Posterior vena cava (tissue), 2 donors: ENCODE measurements at regions not wholly inside any gene's neighbourhood (a gene's known extent, or its start where the extent isn't known, plus 50 kb on each side); places are given as distances from the start of the nearest gene placed in this dataset.
A peak's percentile ranks its signal among the peaks of the same experiment; 100 is the strongest.

Experiments
- DNase-seq: peaks from one replicate; pipeline ENCODE4 v3.0.0-alpha.2; 2020; ENCODE audit warnings: low spot score
- intact Hi-C, 2 donors: fragments of 100-400 bp; cut with DNase I; formaldehyde crosslinking; loops; one replicate each; pipeline versions ENCODE4 v1.14.1 to v1.14.2; 2022 to 2023
- donor health status: DM: yes; HTN: yes; CAD: no.
- donor health status: DM: yes; HTN: yes; CAD: no.

- no peak for DNase-seq
- intact Hi-C loops, result no loop called here
Observed at GRCh38 chr10:78784546-78784945, 284.2 kb upstream of the ZMIZ1 start.

- intact Hi-C loops, result no loop called here
- DNase-seq, result peak; percentile 52
Observed at GRCh38 chr10:78785066-78785465, 283.7 kb upstream of the ZMIZ1 start.

DNA sequence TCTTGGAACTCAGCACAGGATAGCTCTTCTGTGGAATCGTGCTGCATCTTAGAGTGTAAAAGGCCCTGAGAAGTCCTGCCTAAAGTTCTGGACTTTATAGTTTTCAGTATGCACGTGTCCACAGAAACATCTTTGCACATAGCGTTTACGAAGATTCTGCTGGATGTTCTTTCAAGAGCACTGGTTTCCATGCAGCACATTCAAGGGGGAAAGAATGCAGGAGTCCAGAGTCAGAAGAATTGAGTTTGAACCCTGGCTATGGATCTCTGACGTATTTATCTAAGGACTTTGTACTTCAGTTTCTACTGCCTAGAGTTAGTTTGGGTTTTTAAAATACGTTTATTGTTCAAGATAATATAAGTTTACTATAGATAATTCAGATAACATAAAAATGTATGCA lies 282.8 kb upstream of the ZMIZ1 start:
- intact Hi-C loops, result no loop called here
- no peak for DNase-seq

GRCh38 chr10:78787125-78787524 lies 281.6 kb upstream of the ZMIZ1 start:
- intact Hi-C loops, result no loop called here
- DNase-seq, result no peak

DNA sequence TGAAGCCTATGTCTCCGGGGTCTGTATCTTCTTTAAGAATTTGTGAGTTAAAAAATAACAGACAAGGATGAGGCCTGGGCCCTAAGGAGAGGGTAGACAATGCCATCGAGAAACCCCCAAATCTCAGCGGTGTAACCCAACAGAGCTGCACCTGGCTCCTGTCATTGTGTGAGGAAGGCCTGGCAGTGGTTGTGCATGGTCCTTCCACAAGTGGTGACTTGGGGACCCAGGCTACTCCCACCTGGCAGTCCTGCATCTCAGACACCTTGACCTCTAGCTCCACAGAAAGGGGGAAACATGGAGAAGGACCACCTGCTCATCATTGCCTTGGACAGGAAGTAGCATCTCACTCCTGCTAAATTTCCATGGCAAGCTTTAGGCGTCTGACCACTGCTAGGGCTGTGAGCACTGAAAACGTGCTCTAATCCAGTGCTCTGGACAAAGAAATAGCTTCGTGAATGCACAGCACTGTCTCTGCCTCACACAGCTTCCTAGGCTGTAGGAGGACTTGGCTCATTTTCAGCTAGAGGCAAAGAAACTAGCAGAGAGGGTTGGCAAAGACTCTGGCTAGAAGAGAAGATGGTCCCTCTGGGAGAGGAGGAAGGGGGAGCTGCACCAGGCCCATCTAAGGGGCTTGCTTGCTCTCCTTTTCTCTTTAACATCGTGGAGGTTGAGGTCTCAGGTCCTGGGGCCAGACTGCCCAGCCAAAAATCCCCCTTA lies 273.9 kb upstream of the ZMIZ1 start:
- intact Hi-C loops, result no loop called here
- peak; percentile 11 for DNase-seq

- intact Hi-C loops, result no loop called here
- no peak for DNase-seq
Observed at GRCh38 chr10:78798976-78799730, 269.6 kb upstream of the ZMIZ1 start.

- intact Hi-C loops, result no loop called here
- no peak for DNase-seq
Observed at GRCh38 chr10:78800006-78800405, 268.8 kb upstream of the ZMIZ1 start.

GRCh38 chr10:78800535-78801320 lies 268.0 kb upstream of the ZMIZ1 start:
- no peak for DNase-seq
- intact Hi-C loops, result no loop called here

- intact Hi-C loops, result no loop called here
- DNase-seq, result no peak
Observed at GRCh38 chr10:78802431-78802830, 266.3 kb upstream of the ZMIZ1 start.

DNA sequence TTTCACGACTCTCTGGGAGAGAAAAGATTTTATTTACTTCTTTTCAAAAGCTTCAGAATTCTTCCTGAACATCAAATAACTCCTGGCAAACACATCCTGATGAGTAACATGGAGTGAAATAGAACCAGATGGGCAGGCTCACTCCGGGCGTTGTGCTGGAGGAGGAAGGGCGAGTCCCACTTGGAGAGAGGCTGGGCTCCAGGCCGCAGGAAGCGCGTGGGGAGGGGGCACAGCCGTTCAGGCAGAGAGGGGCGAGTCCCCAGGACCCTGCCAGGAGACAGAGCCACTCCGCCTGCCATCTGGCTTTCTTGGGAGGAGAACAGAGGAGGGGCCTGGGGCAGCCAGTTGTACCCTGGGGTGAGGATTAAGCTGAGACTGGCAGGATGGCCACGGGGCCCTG lies 265.9 kb upstream of the ZMIZ1 start:
- intact Hi-C loops, result no loop called here
- DNase-seq, result peak; percentile 91

DNA sequence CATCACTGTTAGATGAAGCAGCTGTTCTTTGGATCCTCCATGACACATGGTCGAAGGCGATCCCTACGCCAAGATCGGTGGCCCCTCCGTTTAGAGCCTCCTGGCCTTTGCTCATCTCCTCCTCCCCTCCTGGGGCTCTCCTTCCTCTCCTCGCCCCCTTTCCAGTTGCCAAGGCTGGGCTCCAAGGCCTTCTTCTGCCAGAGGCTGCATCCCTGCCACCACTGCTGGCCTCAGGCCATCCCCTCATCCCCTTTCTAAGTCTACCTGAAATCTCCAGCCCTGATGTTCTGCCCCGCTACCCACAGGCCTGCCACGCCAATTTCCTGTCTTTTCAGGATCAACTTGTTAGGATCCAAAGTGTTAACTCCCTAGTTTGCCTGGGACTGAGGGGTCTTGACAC lies 265.1 kb upstream of the ZMIZ1 start:
- DNase-seq, result no peak
- intact Hi-C loops, result no loop called here

- intact Hi-C loops, result no loop called here
- no peak for DNase-seq
Observed at GRCh38 chr10:78804411-78805032, 264.2 kb upstream of the ZMIZ1 start.

- intact Hi-C loops, result no loop called here
Observed at GRCh38 chr10:78805176-78805575, 263.6 kb upstream of the ZMIZ1 start.

GRCh38 chr10:78806681-78807221 lies 262.0 kb upstream of the ZMIZ1 start:
- DNase-seq, result no peak
- intact Hi-C loops, result no loop called here

More at GRCh38 chr10:78805176-78805575, 263.6 kb upstream of the ZMIZ1 start:
- DNase-seq, result no peak

DNA sequence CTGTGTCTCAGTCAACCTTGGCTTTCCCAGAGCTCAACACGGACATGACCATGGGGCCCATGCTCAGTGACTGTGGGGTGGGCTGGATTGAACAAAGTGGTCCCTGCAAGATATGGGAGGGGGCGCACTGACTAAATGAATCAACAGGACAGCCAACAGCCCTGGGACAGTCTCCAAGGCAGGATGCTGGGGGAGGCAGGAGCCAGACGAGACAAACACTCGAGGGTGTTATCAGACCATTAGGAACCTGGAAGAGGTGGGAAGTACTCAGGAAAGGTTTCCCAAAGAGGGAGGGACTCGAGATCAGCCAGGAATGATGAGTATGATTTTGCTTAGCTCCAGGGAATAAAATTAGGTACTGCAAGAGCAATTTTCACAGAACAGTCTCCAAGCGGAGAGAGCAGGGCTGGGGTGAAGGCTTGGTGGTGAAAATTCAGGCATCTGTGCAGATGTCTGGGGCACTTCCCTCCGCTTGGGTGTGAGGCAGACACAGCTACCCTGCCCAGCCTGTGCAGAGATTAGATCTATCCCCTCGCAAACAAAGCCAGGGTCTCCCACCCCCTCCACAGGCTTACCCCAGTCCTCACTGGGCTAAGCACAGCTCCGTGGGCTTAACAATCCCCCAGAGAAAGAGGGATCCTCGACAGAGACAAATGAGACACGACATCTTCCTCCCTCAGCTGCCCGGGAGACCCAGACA lies 261.1 kb upstream of the ZMIZ1 start:
- intact Hi-C loops, result no loop called here
- peak; percentile 29 for DNase-seq

GRCh38 chr10:78808286-78808685 lies 260.5 kb upstream of the ZMIZ1 start:
- intact Hi-C loops, result no loop called here
- DNase-seq, result no peak

GRCh38 chr10:78808736-78809367 lies 259.9 kb upstream of the ZMIZ1 start:
- no peak for DNase-seq
- intact Hi-C loops, result no loop called here

DNA sequence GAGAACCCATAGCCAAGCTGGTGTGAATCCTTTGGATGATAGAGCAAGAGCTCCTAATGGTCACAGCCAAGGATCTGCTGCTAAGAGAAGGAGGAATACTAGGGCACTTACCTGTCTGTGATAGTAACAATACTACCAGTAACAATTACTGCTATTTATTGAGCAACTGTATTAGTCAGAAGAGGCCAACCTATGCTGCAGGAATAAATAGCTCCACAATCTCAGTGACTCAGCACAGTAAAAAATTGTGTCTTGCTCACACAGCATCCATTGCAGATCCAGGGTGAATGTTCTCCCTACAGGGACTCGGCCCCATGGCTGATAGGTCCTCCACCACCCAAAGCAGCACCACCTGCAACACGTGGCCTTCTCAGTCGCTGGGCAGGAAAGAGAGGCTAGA lies 257.6 kb upstream of the ZMIZ1 start:
- intact Hi-C loops, result no loop called here
- no peak for DNase-seq
